ENCODE measurements at regions not wholly inside any gene's neighbourhood (a gene's known extent, or its start where the extent isn't known, plus 50 kb on each side); places are given as distances from the start of the nearest gene placed in this dataset.

DNA sequence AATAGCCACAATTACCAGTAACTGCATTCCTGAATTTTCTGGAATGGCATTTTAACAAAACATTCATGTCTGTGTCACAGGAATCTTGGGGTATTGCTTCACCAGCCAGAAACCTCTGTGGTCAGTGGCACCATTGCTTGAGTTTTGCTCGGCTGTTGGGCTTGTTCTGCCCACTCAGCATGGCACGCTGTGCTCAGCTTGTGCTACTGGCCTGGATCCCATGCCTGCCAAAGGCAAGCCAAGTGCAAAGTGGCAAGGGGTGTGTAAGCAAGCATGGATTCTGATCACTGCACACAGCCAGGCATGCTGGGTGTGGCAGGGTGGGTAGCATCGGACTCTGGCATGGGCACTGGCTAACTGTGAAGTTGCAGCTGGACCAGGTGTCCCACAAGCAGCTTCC, 1150.9 kb downstream of the MRPL39 start:
- ChIA-PET POLR2A (ENCODE audit: low non-redundant PET) (no interaction called here), CTCF (no interaction called here)
- DNase-seq (ENCODE audit: low spot score): no peak
- TF ChIP-seq, protein P1, sequence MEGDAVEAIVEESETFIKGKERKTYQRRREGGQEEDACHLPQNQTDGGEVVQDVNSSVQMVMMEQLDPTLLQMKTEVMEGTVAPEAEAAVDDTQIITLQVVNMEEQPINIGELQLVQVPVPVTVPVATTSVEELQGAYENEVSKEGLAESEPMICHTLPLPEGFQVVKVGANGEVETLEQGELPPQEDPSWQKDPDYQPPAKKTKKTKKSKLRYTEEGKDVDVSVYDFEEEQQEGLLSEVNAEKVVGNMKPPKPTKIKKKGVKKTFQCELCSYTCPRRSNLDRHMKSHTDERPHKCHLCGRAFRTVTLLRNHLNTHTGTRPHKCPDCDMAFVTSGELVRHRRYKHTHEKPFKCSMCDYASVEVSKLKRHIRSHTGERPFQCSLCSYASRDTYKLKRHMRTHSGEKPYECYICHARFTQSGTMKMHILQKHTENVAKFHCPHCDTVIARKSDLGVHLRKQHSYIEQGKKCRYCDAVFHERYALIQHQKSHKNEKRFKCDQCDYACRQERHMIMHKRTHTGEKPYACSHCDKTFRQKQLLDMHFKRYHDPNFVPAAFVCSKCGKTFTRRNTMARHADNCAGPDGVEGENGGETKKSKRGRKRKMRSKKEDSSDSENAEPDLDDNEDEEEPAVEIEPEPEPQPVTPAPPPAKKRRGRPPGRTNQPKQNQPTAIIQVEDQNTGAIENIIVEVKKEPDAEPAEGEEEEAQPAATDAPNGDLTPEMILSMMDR (conservative IDR thresholded peaks at IDR 0.05; ENCODE audit: low read depth): no peak
- H3K27ac ChIP-seq: no peak overlapping the region

DNA sequence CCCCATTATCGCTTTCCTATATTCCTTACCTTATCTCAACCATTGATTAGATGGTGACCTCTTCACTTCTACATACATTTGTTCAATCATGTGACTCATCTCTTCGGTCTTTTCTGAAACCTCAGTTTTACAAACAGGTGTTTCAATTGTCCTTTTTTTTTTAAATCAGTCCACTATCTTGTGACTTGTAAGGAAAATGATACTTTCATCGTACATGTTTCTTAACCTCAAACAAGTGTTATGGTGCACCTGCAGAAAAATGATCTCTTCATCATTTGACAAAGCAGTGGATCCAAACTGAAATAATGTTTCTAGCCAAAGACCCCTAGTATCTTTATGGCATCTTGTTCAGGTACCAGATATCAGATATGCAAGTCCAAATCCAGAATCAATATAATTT, 1157.2 kb downstream of the MRPL39 start:
- ChIA-PET CTCF (no interaction called here), POLR2A (ENCODE audit: low non-redundant PET) (no interaction called here)
- H3K27ac ChIP-seq: no peak overlapping the region
- DNase-seq (ENCODE audit: low spot score): no peak
- TF ChIP-seq, protein P1 (conservative IDR thresholded peaks at IDR 0.05; ENCODE audit: low read depth): no peak

DNA sequence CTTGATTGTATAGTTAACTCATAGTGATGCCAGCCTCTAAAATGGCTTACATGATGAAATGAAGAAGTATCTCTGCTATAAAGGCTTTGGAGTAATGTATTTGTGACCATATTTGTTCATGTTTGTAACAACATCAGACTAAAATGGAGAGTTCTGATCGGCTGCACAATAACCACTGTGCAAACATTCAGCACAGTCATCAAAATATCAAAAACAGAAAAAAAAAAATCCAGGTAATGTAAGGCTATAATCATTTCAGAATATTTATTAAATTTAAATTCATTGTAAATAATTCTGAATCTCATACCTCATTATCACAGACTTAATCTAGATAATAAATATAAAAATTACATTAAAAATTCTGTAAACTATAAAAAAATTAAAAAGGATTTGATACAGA, 1161.8 kb downstream of the MRPL39 start:
- TF ChIP-seq, protein P1 (conservative IDR thresholded peaks at IDR 0.05; ENCODE audit: low read depth): no peak
- no peak for DNase-seq (ENCODE audit: low spot score)
- no peak overlapping the region for H3K27ac ChIP-seq
- POLR2A ChIA-PET (ENCODE audit: low non-redundant PET): no interaction called here
- CTCF ChIA-PET: no interaction called here

DNA sequence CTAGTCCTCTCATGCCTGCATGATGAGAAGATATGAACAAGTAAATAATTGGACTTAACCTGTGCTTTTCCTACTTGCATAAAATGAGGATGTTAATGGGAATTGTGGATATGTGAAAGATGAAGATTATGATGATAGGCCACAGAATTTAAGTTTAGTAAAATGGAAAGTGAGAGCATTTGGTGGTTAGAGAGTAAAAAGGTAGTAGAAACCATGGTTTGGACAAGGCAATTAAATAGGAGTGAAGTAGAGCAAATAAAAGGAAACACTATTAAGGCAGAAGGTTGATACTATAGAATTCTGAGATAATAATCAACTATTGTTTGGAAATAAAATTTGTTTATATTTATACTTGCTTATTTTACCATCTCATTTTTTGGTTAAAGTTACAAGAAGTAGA, 1162.5 kb downstream of the MRPL39 start:
- POLR2A ChIA-PET (ENCODE audit: low non-redundant PET): no interaction called here
- TF ChIP-seq, protein P1 (conservative IDR thresholded peaks at IDR 0.05; ENCODE audit: low read depth): no peak
- DNase-seq (ENCODE audit: low spot score): no peak
- no peak overlapping the region for H3K27ac ChIP-seq
- CTCF ChIA-PET: no interaction called here

DNA sequence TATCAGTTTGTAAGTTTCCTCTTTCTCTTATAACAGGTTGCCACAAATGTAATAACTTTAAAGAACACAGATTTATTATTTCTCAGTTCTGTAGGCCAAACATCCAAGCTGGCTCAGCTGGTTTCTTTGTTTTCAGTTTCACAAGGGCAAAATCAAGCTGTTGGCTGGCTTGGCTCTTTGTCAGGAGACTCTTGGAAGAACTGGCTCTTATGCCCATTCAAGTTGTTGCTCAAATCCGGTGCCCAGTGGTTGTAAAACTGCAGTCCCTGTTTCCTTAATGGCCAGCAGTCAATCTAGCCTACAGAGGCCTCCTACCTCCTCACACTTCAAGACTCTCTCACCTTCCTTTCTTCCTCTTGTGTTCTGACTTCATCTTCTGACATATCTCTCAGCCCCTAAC, 1171.0 kb downstream of the MRPL39 start:
- no peak for DNase-seq (ENCODE audit: low spot score)
- POLR2A ChIA-PET (ENCODE audit: low non-redundant PET): no interaction called here
- no peak overlapping the region for H3K27ac ChIP-seq
- CTCF ChIA-PET: no interaction called here
- TF ChIP-seq, protein P1 (conservative IDR thresholded peaks at IDR 0.05; ENCODE audit: low read depth): no peak

DNA sequence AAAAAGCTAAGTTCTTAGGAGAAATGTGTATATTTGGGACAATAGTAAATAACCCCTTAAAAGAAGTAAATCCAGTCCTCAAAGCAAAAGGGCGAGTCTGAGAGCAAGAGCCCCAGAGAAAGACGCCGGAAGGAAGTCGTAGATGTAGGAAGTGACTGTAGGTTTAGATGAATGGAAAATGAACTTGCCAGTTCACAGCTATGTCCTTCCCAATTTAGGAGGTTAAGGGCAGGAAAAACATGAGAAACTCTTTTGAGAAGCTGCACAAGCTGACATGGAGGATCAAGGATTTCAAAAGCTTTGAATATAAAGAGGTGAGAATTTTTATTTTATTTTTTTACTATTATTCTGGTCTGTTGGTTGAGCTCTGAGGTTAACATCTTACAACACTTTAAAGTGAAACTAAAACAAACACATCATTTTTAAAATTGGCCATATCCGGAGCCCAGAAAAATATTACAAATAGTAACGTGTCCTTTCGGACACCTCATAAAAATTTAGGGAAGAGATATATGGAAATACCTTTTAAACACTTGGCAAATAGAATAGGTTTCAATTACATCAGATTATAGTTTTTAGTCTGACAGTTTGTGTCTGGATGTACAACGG, 1178.6 kb downstream of the MRPL39 start:
- no peak overlapping the region for H3K27ac ChIP-seq
- ChIA-PET POLR2A (ENCODE audit: low non-redundant PET) (no interaction called here), CTCF (no interaction called here)

More for the DNA sequence above, 1178.6 kb downstream of the MRPL39 start:
- TF ChIP-seq, protein P1 (conservative IDR thresholded peaks at IDR 0.05; ENCODE audit: low read depth): no peak
- DNase-seq (ENCODE audit: low spot score): no peak

Data from RWPE1 (cell line).